HepG2 (cell line): ENCODE measurements at regions not wholly inside any gene's neighbourhood (a gene's known extent, or its start where the extent isn't known, plus 50 kb on each side); places are given as distances from the start of the nearest gene placed in this dataset.

Experiments
- CEBPG ChIP-seq: IDR thresholded peaks from 2 replicates; pipeline ENCODE4 v1.6.1; 2016
- EED ChIP-seq: sonication (generic); formaldehyde crosslinking; IDR thresholded peaks from 2 replicates; pipeline ENCODE4 v1.5.0; 2020; ENCODE audit warnings: mild to moderate bottlenecking, missing genetic modification reagents
- EHMT2 ChIP-seq: fragments of 200-600 bp; sonication (generic); IDR thresholded peaks from 2 replicates; pipeline ENCODE4 v1.7.0; 2017; ENCODE audit warnings: antibody characterized with exemption, low read depth, low read length, borderline replicate concordance
- RFX1 ChIP-seq: fragments of 450-650 bp; IDR thresholded peaks from 2 replicates; pipeline ENCODE4 v1.6.1; 2017
- YY1 ChIP-seq: IDR thresholded peaks from 2 replicates; pipeline ENCODE4 v1.6.1; 2011; ENCODE audit warnings: low read length, low read depth, moderate library complexity, mild to moderate bottlenecking; ENCODE audit not compliant: insufficient read depth, insufficient replicate concordance
- ZBTB10 ChIP-seq: sonication (generic); formaldehyde crosslinking; IDR thresholded peaks from 2 replicates; pipeline ENCODE4 v1.4.0; 2020; ENCODE audit warnings: missing genetic modification reagents, borderline replicate concordance
- ZFP82 ChIP-seq: sonication (generic); formaldehyde crosslinking; IDR thresholded peaks from 2 replicates; pipeline ENCODE4 v1.5.1; 2020; ENCODE audit warnings: mild to moderate bottlenecking, missing genetic modification reagents, borderline replicate concordance
- ZSCAN31 ChIP-seq: sonication (generic); formaldehyde crosslinking; IDR thresholded peaks from 2 replicates; pipeline ENCODE4 v1.5.0; 2020; ENCODE audit warnings: low read depth, mild to moderate bottlenecking, missing genetic modification reagents

GRCh38 chr14:83870546-83871270, 1659.2 kb upstream of the FLRT2 start:
- no peak for TF ChIP-seq EED (CRISPR knock-in tag)
- no peak for TF ChIP-seq YY1
- TF ChIP-seq ZBTB10 (CRISPR knock-in tag), result no peak
- TF ChIP-seq ZFP82 (CRISPR knock-in tag), result no peak
- no peak for TF ChIP-seq CEBPG (CRISPR knock-in tag)
- TF ChIP-seq RFX1, result no peak
- no peak for TF ChIP-seq ZSCAN31 (CRISPR knock-in tag)
- TF ChIP-seq EHMT2, result no peak
